Natural killer cell (primary cell): ENCODE measurements at regions not wholly inside any gene's neighbourhood (a gene's known extent, or its start where the extent isn't known, plus 50 kb on each side); places are given as distances from the start of the nearest gene placed in this dataset.

ENCODE experiments used
- ATAC-seq, 3 donors: fragments of 150-1000 bp in 2 of 3; fragments of 200-7000 bp in 1 of 3; cut with Tn5 transposase; 1 replicate in 1 of 3; 2 replicates in 2 of 3; pipeline ENCODE4 v1.10.0; 2021; ENCODE audit warnings: mild to moderate bottlenecking in 2 of 3, moderate library complexity in 2 of 3
- DNase-seq, 2 donors: peaks; one replicate each; pipeline versions ENCODE4 v3.0.0 to v3.0.0-alpha.2; 2013 to 2021; ENCODE audit warnings: mixed read lengths in 1 of 2
- H3K27ac ChIP-seq: one replicate; pipeline ENCODE4 v1.5.1; 2013; ENCODE audit warnings: mild to moderate bottlenecking, low read length
- H3K27me3 ChIP-seq: one replicate; pipeline ENCODE4 v1.6.1; 2013; ENCODE audit warnings: low read length; ENCODE audit not compliant: control insufficient read depth, insufficient read depth
- H3K36me3 ChIP-seq: one replicate; pipeline ENCODE4 v1.6.1; 2013; ENCODE audit warnings: low read length; ENCODE audit not compliant: control insufficient read depth, insufficient read depth
- H3K4me1 ChIP-seq: one replicate; pipeline ENCODE4 v1.6.1; 2013; ENCODE audit warnings: low read length; ENCODE audit not compliant: control insufficient read depth, insufficient read depth
- H3K4me3 ChIP-seq: one replicate; pipeline ENCODE4 v1.5.1; 2013; ENCODE audit warnings: low read length
- H3K9me3 ChIP-seq: one replicate; pipeline ENCODE4 v1.6.1; 2013; ENCODE audit warnings: low read length; ENCODE audit not compliant: control insufficient read depth, insufficient read depth
- H3K27ac Mint-ChIP-seq, 2 donors: one replicate each; pipeline ENCODE4 v1.8.0; 2022; ENCODE audit warnings: mild to moderate bottlenecking in 2 of 2, mixed read lengths in 2 of 2, moderate library complexity in 1 of 2
- H3K27me3 Mint-ChIP-seq, 2 donors: one replicate each; pipeline ENCODE4 v1.8.0; 2022; ENCODE audit warnings: low read depth in 2 of 2, mixed read lengths in 2 of 2
- H3K36me3 Mint-ChIP-seq: one replicate; pipeline ENCODE4 v1.8.0; 2022; ENCODE audit warnings: mixed read lengths
- H3K4me1 Mint-ChIP-seq, 2 donors: one replicate each; pipeline ENCODE4 v1.8.0; 2022; ENCODE audit warnings: mixed read lengths in 2 of 2
- H3K4me3 Mint-ChIP-seq: one replicate; pipeline ENCODE4 v1.8.0; 2022; ENCODE audit warnings: mild to moderate bottlenecking, moderate library complexity, mixed read lengths
- H3K9me3 Mint-ChIP-seq, 2 donors: one replicate each; pipeline ENCODE4 v1.8.0; 2022; ENCODE audit warnings: mixed read lengths in 2 of 2
- CTCF ChIP-seq: fragments of 200-600 bp; IDR thresholded peaks from one replicate; pipeline ENCODE4 v1.8.0; 2022; ENCODE audit warnings: antibody characterized with exemption
- WGBS: methylation state at CpG from one replicate; pipeline ENCODE4 v1.1.7; 2013; ENCODE audit warnings: missing lambda C conversion rate; ENCODE audit not compliant: insufficient coverage; 5-methylcytosine and 5-hydroxymethylcytosine counted together
- intact Hi-C: fragments of 100-400 bp; cut with micrococcal nuclease; formaldehyde crosslinking; loops from one replicate; pipeline ENCODE4 v1.14.2; 2022

- Mint-ChIP-seq H3K4me1 (no peaks in the 10 kb centered on the region), H3K27me3 (no peaks in the 10 kb centered on the region), H3K36me3 (no peaks in the 10 kb centered on the region), H3K4me3 (no peak overlapping the region), H3K9me3 (no peaks in the 10 kb centered on the region), H3K27ac (no peak overlapping the region)
- 69% methylated on average over 4 of the region's 4 CpGs for WGBS
- Histone ChIP-seq H3K27me3 (no peaks in the 10 kb centered on the region), H3K9me3 (no peaks in the 10 kb centered on the region), H3K4me1 (no peaks in the 10 kb centered on the region), H3K36me3 (no peaks in the 10 kb centered on the region), H3K4me3 (no peak overlapping the region), H3K27ac (no peak overlapping the region)
- DNase-seq (no peak), ATAC-seq (no peak)
- intact Hi-C loops: no loop called here
- no peak for TF ChIP-seq CTCF
These were observed 113.6 kb downstream of the GLUD2 start for GRCh38 chrX:121160987-121161386.

DNA sequence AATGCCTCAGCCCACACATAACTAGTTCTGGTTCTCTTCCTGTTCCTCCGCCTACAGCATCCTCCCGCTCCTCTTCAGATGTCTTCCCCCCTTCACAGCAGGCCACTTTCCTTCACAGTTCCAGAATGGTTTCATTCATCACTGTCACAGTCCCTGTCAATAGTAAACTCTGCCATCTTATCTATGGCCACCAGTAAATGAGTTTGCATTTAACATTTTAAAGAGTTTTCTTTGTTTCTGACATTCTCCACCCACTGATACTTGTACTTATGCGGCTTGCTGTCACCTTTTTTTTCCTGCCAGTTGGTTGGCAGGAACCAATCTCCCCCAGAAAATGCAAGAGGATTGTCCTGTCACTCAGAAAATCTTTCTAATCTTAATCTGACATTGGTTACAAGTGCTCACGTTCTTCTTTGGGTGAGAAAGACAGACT lies 114.1 kb downstream of the GLUD2 start:
- no peak overlapping the region for H3K4me3 Mint-ChIP-seq
- no peak for DNase-seq
- whole genome bisulfite sequencing: 42% methylated on average over 4 of the region's 4 CpGs

GRCh38 chrX:121163443-121163842 lies 116.0 kb downstream of the GLUD2 start:
- Mint-ChIP-seq H3K27ac (no peak overlapping the region), H3K4me3 (no peak overlapping the region), H3K36me3 (no peaks in the 10 kb centered on the region), H3K27me3 (no peaks in the 10 kb centered on the region), H3K4me1 (no peaks in the 10 kb centered on the region), H3K9me3 (no peaks in the 10 kb centered on the region)
- H3K4me3 ChIP-seq: no peak overlapping the region
- DNase-seq: no peak
- no peak overlapping the region for H3K27ac ChIP-seq
- no peak for TF ChIP-seq CTCF
- H3K9me3 ChIP-seq: no peaks in the 10 kb centered on the region
- no peaks in the 10 kb centered on the region for H3K27me3 ChIP-seq
- H3K36me3 ChIP-seq: no peaks in the 10 kb centered on the region
- no CpG with 5 or more reads among the region's 6 CpGs for WGBS
- no peaks in the 10 kb centered on the region for H3K4me1 ChIP-seq
- intact Hi-C loops: no loop called here
- no peak for ATAC-seq

More for the DNA sequence above, 114.1 kb downstream of the GLUD2 start:
- no peak for ATAC-seq
- no peaks in the 10 kb centered on the region for H3K27me3 Mint-ChIP-seq
- no peaks in the 10 kb centered on the region for H3K27me3 ChIP-seq
- TF ChIP-seq CTCF: no peak
- intact Hi-C loops: no loop called here
- no peaks in the 10 kb centered on the region for H3K4me1 Mint-ChIP-seq
- no peaks in the 10 kb centered on the region for H3K36me3 Mint-ChIP-seq
- H3K27ac ChIP-seq: no peak overlapping the region
- H3K9me3 Mint-ChIP-seq: no peaks in the 10 kb centered on the region
- no peaks in the 10 kb centered on the region for H3K4me1 ChIP-seq
- no peaks in the 10 kb centered on the region for H3K9me3 ChIP-seq
- H3K36me3 ChIP-seq: no peaks in the 10 kb centered on the region
- no peak overlapping the region for H3K27ac Mint-ChIP-seq
- H3K4me3 ChIP-seq: no peak overlapping the region

DNA sequence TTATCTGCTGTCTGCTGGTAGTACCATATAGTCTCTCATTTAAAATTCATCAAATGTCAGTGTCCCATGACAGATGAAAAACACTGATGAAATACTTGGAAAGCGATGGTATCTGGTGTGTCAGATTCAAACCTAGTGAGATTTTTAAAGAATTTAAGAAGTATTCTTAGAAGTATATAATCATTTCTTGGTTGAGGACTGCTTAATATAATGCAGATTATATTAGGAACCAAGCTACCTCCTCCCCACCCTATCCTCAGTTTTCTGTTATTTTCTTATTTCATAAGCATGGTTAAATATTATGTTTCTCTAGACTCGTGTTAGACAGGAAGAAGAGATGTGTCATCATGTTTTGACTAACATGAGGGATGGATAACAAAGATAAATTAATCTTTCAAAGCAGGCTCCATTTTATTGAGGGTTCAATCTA lies 118.5 kb downstream of the GLUD2 start:
- no peak for ATAC-seq
- TF ChIP-seq CTCF: no peak

More for the DNA sequence above, 118.5 kb downstream of the GLUD2 start:
- Histone ChIP-seq H3K36me3 (no peaks in the 10 kb centered on the region), H3K4me3 (no peak overlapping the region), H3K4me1 (no peaks in the 10 kb centered on the region), H3K9me3 (no peaks in the 10 kb centered on the region), H3K27ac (no peak overlapping the region), H3K27me3 (no peaks in the 10 kb centered on the region)
- Mint-ChIP-seq H3K4me1 (no peaks in the 10 kb centered on the region), H3K4me3 (no peak overlapping the region), H3K9me3 (no peaks in the 10 kb centered on the region), H3K36me3 (no peaks in the 10 kb centered on the region), H3K27me3 (no peaks in the 10 kb centered on the region), H3K27ac (no peak overlapping the region)
- no CpG with 5 or more reads among the region's 2 CpGs for WGBS
- no peak for DNase-seq
- intact Hi-C loops: no loop called here
